ENCODE measurements at regions not wholly inside any gene's neighbourhood (a gene's known extent, or its start where the extent isn't known, plus 50 kb on each side); places are given as distances from the start of the nearest gene placed in this dataset.

DNA sequence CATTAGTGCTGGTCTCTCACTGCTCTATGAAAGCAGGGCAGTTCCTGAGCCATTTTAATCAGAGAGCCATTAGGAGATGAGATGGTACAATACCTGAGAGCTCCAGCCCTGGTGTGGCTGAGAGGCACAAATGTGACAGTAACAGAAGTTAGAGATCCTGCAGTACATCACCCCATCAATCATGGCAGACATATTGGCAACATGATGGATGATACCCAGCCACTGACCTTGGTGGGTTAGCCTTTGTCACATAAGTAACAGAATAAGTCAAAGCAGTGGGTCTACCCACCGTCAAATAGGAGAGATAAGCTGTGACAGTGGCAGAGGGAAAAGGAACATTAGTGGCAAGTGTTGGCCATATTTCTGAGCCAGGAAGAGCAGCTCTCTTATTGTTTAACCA lies 53.3 kb upstream of the NXPH1 start:
- no peak for DNase-seq

DNA sequence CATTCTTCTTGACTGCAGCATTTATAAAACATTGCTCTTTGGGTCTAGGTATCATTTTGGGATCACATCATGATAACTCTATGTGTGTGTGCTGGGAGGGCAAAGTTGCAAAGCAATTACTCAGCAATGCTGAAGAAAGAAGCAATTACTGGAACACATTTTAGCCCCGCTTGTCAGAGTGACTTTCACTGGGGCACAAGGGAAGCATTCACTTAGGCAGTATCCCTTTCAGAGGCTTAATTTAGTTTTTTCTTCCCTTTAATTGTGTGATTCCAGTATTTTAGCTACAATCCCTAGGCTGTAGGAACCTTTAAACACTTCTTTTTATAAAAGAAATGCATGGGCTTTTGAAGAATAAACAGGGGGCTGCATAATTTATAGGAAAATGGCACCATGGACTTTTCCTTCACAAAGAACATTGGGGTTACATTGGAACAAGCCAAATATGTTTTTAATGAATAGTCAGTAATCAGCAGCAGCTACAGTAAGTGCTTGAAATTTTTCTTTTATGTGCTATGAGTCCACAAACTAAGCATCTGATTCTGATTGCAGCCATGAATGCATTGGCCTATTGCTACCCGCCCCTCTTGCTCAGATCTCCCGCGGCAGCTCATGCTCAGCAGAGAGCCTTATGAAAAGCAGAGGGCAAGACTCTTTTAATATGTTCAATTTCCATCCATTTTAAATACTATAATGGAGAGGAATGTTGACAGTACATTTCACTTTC lies 51.2 kb upstream of the NXPH1 start:
- DNase-seq = no peak

Measured in EL (cell line).